ENCODE measurements at regions not wholly inside any gene's neighbourhood (a gene's known extent, or its start where the extent isn't known, plus 50 kb on each side); places are given as distances from the start of the nearest gene placed in this dataset.
A peak's percentile ranks its signal among the peaks of the same experiment; 100 is the strongest.

DNA sequence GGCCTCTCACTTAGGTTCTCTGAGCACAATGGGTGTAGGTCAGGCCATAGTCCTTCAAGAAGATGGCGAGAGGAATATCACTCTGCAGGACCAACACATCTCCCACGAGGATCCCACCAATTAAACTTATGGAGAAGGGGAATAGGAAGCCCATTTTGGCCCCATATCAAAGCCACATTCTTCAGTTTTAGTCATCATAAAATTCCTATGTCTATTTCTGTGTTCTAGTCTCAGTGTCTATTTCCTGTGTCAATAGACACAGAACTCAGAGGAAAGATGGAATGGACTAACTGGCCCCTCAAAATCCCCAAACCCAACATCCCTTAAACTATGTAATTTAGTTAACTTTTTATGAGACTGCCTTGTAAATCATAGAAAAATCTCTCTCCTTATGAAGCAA is 216.8 kb downstream of the HACE1 start:
- no peak for DNase-seq (ENCODE audit: low read depth)
- no peak overlapping the region for H3K4me3 ChIP-seq (ENCODE audit: low read depth, low read length)
- TF ChIP-seq, protein P1, sequence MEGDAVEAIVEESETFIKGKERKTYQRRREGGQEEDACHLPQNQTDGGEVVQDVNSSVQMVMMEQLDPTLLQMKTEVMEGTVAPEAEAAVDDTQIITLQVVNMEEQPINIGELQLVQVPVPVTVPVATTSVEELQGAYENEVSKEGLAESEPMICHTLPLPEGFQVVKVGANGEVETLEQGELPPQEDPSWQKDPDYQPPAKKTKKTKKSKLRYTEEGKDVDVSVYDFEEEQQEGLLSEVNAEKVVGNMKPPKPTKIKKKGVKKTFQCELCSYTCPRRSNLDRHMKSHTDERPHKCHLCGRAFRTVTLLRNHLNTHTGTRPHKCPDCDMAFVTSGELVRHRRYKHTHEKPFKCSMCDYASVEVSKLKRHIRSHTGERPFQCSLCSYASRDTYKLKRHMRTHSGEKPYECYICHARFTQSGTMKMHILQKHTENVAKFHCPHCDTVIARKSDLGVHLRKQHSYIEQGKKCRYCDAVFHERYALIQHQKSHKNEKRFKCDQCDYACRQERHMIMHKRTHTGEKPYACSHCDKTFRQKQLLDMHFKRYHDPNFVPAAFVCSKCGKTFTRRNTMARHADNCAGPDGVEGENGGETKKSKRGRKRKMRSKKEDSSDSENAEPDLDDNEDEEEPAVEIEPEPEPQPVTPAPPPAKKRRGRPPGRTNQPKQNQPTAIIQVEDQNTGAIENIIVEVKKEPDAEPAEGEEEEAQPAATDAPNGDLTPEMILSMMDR (IDR thresholded peaks at IDR 0.05; ENCODE audit: control insufficient read depth, extremely low read depth, insufficient read depth) = no peak

DNA sequence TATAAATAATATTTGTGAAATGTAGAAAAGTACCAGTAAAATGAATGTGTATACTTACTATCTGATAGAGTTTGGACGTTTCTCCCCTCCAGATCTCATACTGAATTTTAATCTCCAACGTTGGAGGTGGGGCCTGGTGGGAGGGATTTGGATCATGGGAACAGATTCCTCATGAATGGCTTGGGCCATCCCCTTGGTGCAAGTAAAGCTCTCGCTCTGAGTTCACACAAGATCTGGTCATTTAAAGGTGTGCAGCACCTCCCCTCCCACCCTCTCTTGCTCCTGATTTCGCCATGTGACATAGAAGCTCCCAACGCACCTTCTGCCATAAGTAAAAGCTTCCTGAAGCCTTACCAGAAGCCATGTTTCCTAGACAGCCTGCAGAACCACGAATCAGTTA is 219.0 kb downstream of the HACE1 start:
- TF ChIP-seq, protein P1 (IDR thresholded peaks at IDR 0.05; ENCODE audit: control insufficient read depth, extremely low read depth, insufficient read depth) = no peak
- H3K4me3 ChIP-seq (ENCODE audit: low read depth, low read length) = no peak overlapping the region
- DNase-seq (ENCODE audit: low read depth) = no peak

DNA sequence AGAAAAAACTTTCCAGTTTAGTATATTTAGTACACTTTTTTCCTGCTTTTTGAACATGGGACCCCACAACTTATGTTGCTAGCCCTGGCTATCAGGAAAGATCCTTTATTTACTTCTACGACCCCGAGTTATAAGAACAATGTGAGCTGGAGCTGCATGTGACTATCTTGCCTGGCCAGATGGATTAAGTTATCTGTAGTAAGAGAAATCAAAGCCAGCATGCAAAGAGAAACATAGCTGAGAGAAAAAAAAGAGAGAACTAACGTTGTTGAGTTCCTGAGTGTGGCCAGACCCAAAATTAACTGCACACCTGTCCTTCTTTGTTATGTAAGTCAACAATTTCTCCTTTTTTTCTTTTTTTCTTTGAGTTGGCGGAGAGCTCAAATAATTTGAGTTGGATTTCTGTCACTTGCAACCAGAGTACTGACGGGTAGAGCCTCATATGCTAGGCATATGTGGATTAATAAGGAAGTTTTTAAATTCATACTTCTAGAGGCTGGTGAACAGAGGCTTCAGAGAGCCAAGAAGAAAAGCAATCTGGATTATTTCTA is 219.5 kb downstream of the HACE1 start:
- no peak overlapping the region for H3K4me3 ChIP-seq (ENCODE audit: low read depth, low read length)
- no peak for DNase-seq (ENCODE audit: low read depth)
- TF ChIP-seq, protein P1 (IDR thresholded peaks at IDR 0.05; ENCODE audit: control insufficient read depth, extremely low read depth, insufficient read depth) = no peak

DNA sequence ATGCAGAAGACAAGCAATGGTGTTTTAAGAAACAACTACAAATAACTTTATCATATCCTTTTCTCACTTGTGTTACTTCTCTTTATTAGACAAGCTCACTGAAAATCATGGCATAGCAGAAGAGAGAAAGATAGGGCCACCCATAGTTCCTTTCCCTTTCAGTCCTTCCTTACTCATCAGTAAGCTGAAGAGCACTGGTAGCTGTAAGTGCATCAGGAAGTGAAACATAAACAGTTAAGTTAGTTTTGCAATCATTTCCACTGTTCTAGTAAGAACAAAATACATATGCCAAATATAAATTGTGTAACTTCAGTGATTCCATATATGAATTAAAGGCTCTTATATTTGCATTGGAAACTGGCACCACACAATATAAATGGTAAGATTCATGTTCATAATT is 220.1 kb downstream of the HACE1 start:
- TF ChIP-seq, protein P1 (IDR thresholded peaks at IDR 0.05; ENCODE audit: control insufficient read depth, extremely low read depth, insufficient read depth) = no peak
- no peak for DNase-seq (ENCODE audit: low read depth)
- no peak overlapping the region for H3K4me3 ChIP-seq (ENCODE audit: low read depth, low read length)

DNA sequence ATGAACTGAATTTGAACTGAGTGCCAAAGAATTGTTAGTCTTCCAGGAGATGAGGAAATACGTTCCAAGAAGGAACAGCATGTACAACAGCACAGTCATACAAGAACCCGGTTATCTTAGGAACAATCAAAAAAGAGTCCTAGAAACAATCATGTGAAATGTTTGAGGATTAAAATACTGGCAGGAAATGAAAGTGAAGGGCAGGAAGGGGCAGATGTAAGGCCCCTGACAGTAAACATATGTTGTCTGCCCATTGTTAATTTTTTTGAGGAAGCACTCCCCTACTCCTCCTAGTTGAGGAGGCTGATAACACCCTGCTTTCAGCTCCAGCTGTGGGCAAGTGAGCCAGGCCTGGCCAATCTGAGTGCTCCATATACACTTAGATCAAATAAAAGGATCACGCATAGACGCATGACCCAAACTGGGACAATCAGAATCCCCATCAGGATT is 220.9 kb downstream of the HACE1 start:
- TF ChIP-seq, protein P1 (IDR thresholded peaks at IDR 0.05; ENCODE audit: control insufficient read depth, extremely low read depth, insufficient read depth) = no peak
- DNase-seq (ENCODE audit: low read depth) = peak; percentile 21
- H3K4me3 ChIP-seq (ENCODE audit: low read depth, low read length) = no peak overlapping the region

DNA sequence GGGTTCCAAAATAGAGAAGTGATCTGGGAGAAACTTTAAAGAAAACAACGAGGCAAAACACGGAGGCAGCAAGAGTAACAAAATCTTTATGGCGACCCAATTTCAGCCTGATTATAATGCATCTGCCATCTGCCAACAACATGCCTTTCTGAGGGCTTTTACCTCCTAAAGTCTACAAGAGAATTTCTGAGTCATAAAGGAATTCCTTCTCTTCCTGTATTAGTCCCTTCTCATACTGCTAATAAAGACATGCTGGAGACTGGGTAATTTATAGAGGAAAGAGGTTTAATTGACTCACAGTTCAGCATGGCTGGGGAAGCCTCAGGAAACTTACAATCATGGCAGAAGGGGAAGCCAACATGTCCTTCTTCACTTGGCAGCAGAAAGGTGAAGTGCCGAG is 226.6 kb downstream of the HACE1 start:
- no peak for DNase-seq (ENCODE audit: low read depth)
- TF ChIP-seq, protein P1 (IDR thresholded peaks at IDR 0.05; ENCODE audit: control insufficient read depth, extremely low read depth, insufficient read depth) = no peak

DNA sequence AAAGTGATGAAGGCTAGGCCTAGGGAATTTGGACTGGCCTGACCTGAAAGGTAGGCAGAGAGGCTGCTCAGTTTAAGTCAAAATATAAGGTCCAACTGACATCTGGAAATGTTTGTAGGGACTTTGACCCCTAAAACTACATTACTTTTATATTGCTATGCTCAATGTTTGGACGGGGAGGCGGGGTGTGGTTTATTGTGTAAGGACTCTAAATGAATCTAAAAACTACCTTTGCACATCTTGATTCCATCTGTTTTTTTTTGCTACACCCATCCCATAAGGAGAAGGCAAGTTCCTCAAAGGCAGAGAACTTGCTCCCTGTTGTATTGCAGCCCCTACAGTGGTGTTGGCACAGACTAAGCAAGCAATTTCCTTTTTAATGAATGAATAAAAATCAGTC is 227.1 kb downstream of the HACE1 start:
- no peak for DNase-seq (ENCODE audit: low read depth)
- H3K4me3 ChIP-seq (ENCODE audit: low read depth, low read length) = no peak overlapping the region
- TF ChIP-seq, protein P1 (IDR thresholded peaks at IDR 0.05; ENCODE audit: control insufficient read depth, extremely low read depth, insufficient read depth) = no peak

More for the DNA sequence above, 226.6 kb downstream of the HACE1 start:
- no peak overlapping the region for H3K4me3 ChIP-seq (ENCODE audit: low read depth, low read length)

Data from LNCaP clone FGC (cell line).